AG10803 (cell line): ENCODE measurements at regions not wholly inside any gene's neighbourhood (a gene's known extent, or its start where the extent isn't known, plus 50 kb on each side); places are given as distances from the start of the nearest gene placed in this dataset.

Source experiments
- DNase-seq: peaks from one replicate; pipeline ENCODE4 v3.0.0; 2010; ENCODE audit warnings: low read depth
- H3K4me3 ChIP-seq: 2 replicates; pipeline ENCODE4 v1.5.1; 2011; ENCODE audit warnings: mild to moderate bottlenecking, low read length, control low read depth
- CTCF ChIP-seq: conservative IDR thresholded peaks from 2 replicates; pipeline ENCODE4 v1.5.1; 2011; ENCODE audit warnings: mild to moderate bottlenecking, low read length, control low read depth, inconsistent platforms

GRCh38 chr5:61904730-61905129 lies 401.3 kb upstream of the KIF2A start:
- no peak overlapping the region for H3K4me3 ChIP-seq
- no peak for DNase-seq
- no peak for TF ChIP-seq CTCF

- H3K4me3 ChIP-seq: no peak overlapping the region
- DNase-seq: no peak
- TF ChIP-seq CTCF: no peak
Observed at GRCh38 chr5:61905613-61906012, 400.4 kb upstream of the KIF2A start.

GRCh38 chr5:61906820-61907219 lies 399.2 kb upstream of the KIF2A start:
- no peak for DNase-seq
- H3K4me3 ChIP-seq: no peak overlapping the region
- TF ChIP-seq CTCF: no peak

GRCh38 chr5:61907995-61908394 lies 398.0 kb upstream of the KIF2A start:
- no peak for DNase-seq
- TF ChIP-seq CTCF: no peak
- no peak overlapping the region for H3K4me3 ChIP-seq

GRCh38 chr5:61910771-61911170 lies 395.2 kb upstream of the KIF2A start:
- no peak overlapping the region for H3K4me3 ChIP-seq
- no peak for DNase-seq
- no peak for TF ChIP-seq CTCF

GRCh38 chr5:61912559-61912958 lies 393.4 kb upstream of the KIF2A start:
- H3K4me3 ChIP-seq: no peak overlapping the region
- no peak for TF ChIP-seq CTCF
- DNase-seq: no peak

GRCh38 chr5:61915646-61916045 lies 390.4 kb upstream of the KIF2A start:
- no peak for DNase-seq
- H3K4me3 ChIP-seq: no peak overlapping the region
- no peak for TF ChIP-seq CTCF
